HEK293 (cell line): ENCODE measurements at regions not wholly inside any gene's neighbourhood (a gene's known extent, or its start where the extent isn't known, plus 50 kb on each side); places are given as distances from the start of the nearest gene placed in this dataset.

ENCODE experiments used
- CTCF ChIA-PET: fragments of 350-600 bp; formaldehyde crosslinking; extraction: SDS; loops from one replicate; lab custom pipeline; 2021; ENCODE audit warnings: antibody characterized with exemption; lab: Yijun Ruan, JAX
- POLR2A ChIA-PET: fragments of 300-600 bp; formaldehyde crosslinking; extraction: SDS; loops from one replicate; lab custom pipeline; 2020; ENCODE audit warnings: antibody characterized with exemption, inconsistent platforms; lab: Yijun Ruan, JAX
- H3K27ac ChIP-seq: fragments of 200-500 bp; sonication (Bioruptor generic); 2 replicates; pipeline ENCODE4 v1.5.1; 2014; ENCODE audit warnings: low read depth, low read length, control low read depth, inconsistent platforms; ENCODE audit errors: extremely low read depth
- H3K36me3 ChIP-seq, 2 experiments: fragments of 200-500 bp in 1 of 2; sonication (Bioruptor generic) in 1 of 2; 1 replicate in 1 of 2; 2 replicates in 1 of 2; pipeline ENCODE4 v1.5.1; 2014 to 2017; ENCODE audit warnings: inconsistent platforms in 2 of 2, low read length in 2 of 2; ENCODE audit not compliant: control insufficient read depth in 2 of 2, insufficient read depth in 1 of 2
- H3K4me1 ChIP-seq: fragments of 200-500 bp; sonication (Bioruptor generic); 2 replicates; pipeline ENCODE4 v1.5.1; 2014; ENCODE audit warnings: mild to moderate bottlenecking, low read length, inconsistent platforms; ENCODE audit not compliant: control insufficient read depth, insufficient read depth
- H3K4me3 ChIP-seq: 2 replicates; pipeline ENCODE4 v1.5.1; 2011; ENCODE audit warnings: low read depth, mild to moderate bottlenecking, control low read depth, low read length, moderate library complexity
- H3K9me3 ChIP-seq: fragments of 200-500 bp; sonication (Bioruptor generic); 2 replicates; pipeline ENCODE4 v1.5.1; 2014; ENCODE audit warnings: low read depth, low read length, inconsistent platforms; ENCODE audit not compliant: control insufficient read depth, insufficient read depth
- KLF8 ChIP-seq: fragments of 450-650 bp; formaldehyde crosslinking; IDR thresholded peaks from 2 replicates; pipeline ENCODE4 v1.5.1; 2016; ENCODE audit warnings: missing biosample characterization, missing genetic modification characterization
- SP7 ChIP-seq: fragments of 450-650 bp; formaldehyde crosslinking; IDR thresholded peaks from 2 replicates; pipeline ENCODE4 v1.5.1; 2016; ENCODE audit warnings: missing biosample characterization, missing genetic modification characterization
- ZNF157 ChIP-seq: fragments of 450-650 bp; formaldehyde crosslinking; IDR thresholded peaks from 2 replicates; pipeline ENCODE4 v1.5.1; 2016; ENCODE audit warnings: missing biosample characterization, missing genetic modification characterization
- ZNF433 ChIP-seq: fragments of 450-650 bp; formaldehyde crosslinking; IDR thresholded peaks from 2 replicates; pipeline ENCODE4 v1.5.1; 2016; ENCODE audit warnings: missing biosample characterization, missing genetic modification characterization, low read depth
- ZNF585B ChIP-seq: fragments of 450-650 bp; formaldehyde crosslinking; IDR thresholded peaks from 2 replicates; pipeline ENCODE4 v1.5.1; 2016; ENCODE audit warnings: missing biosample characterization, missing genetic modification characterization
- ZNF777 ChIP-seq: fragments of 450-650 bp; formaldehyde crosslinking; IDR thresholded peaks from 2 replicates; pipeline ENCODE4 v1.5.1; 2017; ENCODE audit warnings: missing biosample characterization, missing genetic modification characterization, borderline replicate concordance
- TF ChIP-seq, protein P1 (sequence below): fragments of 450-650 bp; formaldehyde crosslinking; IDR thresholded peaks from 2 replicates; pipeline ENCODE4 v1.5.1; 2017; ENCODE audit warnings: missing biosample characterization, missing genetic modification characterization
- TF ChIP-seq, protein P2 (sequence below): fragments of 450-650 bp; formaldehyde crosslinking; IDR thresholded peaks from 2 replicates; pipeline ENCODE4 v1.5.1; 2016; ENCODE audit warnings: missing biosample characterization, missing genetic modification characterization
- TF ChIP-seq, protein P3 (sequence below): fragments of 450-650 bp; formaldehyde crosslinking; IDR thresholded peaks from 2 replicates; pipeline ENCODE4 v1.5.1; 2016; ENCODE audit warnings: missing biosample characterization, missing genetic modification characterization
- TF ChIP-seq, protein P4 (sequence below): fragments of 450-650 bp; formaldehyde crosslinking; IDR thresholded peaks from 2 replicates; pipeline ENCODE4 v1.5.1; 2017; ENCODE audit warnings: missing biosample characterization, missing genetic modification characterization
- TF ChIP-seq, protein P5 (sequence below): fragments of 450-650 bp; formaldehyde crosslinking; IDR thresholded peaks from 2 replicates; pipeline ENCODE4 v1.5.1; 2016; ENCODE audit warnings: missing biosample characterization, missing genetic modification characterization

DNA sequence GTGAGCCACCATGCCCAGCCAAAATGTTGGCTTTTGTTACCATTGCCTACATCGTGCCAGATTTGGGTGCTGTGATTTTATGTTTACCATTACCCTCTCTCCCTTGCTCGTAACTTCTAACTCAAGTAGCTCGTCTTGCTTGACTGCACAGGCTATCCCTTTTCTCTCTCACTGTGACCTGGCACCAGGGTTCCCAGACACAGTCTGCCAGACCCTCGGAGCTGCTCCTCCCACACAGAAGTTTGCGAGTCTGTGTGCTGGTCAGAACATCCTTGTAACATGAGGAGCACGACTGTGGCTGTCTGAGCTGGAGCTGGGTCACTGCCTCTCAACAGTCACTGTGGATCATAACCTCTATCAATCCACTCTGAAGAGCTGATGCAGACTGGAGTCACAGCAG is 152.5 kb upstream of the ACKR3 start (continued):
- TF ChIP-seq, protein P1, sequence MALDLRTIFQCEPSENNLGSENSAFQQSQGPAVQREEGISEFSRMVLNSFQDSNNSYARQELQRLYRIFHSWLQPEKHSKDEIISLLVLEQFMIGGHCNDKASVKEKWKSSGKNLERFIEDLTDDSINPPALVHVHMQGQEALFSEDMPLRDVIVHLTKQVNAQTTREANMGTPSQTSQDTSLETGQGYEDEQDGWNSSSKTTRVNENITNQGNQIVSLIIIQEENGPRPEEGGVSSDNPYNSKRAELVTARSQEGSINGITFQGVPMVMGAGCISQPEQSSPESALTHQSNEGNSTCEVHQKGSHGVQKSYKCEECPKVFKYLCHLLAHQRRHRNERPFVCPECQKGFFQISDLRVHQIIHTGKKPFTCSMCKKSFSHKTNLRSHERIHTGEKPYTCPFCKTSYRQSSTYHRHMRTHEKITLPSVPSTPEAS, result no peak
- TF ChIP-seq ZNF585B, result no peak
- TF ChIP-seq, all 188 proteins: peak for 0

DNA sequence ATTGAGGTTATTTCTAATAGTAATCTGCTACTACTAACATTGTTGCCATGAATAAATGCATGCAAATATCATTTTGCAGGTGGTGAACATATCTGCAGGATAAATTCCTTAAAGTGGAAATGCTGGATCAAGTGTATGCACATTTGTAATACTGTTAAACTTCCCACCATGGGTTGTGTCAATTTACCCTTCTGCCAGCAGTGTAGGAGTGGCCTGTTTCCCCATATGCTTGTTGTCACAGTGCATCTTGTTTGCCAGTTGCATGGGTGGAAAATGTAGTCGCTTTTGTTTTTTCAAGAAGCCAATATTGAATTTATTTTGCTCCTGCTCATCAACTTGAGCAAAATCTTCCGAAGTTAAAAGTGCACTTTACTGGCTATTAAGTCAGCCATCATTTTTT is 139.0 kb upstream of the ACKR3 start:
- no peaks in the 10 kb centered on the region for H3K9me3 ChIP-seq
- POLR2A ChIA-PET, result no interaction called here
- no peaks in the 10 kb centered on the region for H3K36me3 ChIP-seq
- no peak overlapping the region for H3K4me3 ChIP-seq
- H3K27ac ChIP-seq, result no peak overlapping the region
- H3K4me1 ChIP-seq, result no peaks in the 10 kb centered on the region
- TF ChIP-seq ZNF157 (tag by site-specific recombination), result no peak
- TF ChIP-seq, protein P2, sequence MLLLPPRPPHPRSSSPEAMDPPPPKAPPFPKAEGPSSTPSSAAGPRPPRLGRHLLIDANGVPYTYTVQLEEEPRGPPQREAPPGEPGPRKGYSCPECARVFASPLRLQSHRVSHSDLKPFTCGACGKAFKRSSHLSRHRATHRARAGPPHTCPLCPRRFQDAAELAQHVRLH (tag by site-specific recombination), result no peak
- no peak for TF ChIP-seq ZNF777 (tag by site-specific recombination)
- TF ChIP-seq ZNF433, result no peak
- TF ChIP-seq, protein P3, sequence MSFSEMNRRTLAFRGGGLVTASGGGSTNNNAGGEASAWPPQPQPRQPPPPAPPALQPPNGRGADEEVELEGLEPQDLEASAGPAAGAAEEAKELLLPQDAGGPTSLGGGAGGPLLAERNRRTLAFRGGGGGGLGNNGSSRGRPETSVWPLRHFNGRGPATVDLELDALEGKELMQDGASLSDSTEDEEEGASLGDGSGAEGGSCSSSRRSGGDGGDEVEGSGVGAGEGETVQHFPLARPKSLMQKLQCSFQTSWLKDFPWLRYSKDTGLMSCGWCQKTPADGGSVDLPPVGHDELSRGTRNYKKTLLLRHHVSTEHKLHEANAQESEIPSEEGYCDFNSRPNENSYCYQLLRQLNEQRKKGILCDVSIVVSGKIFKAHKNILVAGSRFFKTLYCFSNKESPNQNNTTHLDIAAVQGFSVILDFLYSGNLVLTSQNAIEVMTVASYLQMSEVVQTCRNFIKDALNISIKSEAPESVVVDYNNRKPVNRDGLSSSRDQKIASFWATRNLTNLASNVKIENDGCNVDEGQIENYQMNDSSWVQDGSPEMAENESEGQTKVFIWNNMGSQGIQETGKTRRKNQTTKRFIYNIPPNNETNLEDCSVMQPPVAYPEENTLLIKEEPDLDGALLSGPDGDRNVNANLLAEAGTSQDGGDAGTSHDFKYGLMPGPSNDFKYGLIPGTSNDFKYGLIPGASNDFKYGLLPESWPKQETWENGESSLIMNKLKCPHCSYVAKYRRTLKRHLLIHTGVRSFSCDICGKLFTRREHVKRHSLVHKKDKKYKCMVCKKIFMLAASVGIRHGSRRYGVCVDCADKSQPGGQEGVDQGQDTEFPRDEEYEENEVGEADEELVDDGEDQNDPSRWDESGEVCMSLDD, result no peak
- no peak for TF ChIP-seq KLF8 (tag by site-specific recombination)
- TF ChIP-seq, protein P4, sequence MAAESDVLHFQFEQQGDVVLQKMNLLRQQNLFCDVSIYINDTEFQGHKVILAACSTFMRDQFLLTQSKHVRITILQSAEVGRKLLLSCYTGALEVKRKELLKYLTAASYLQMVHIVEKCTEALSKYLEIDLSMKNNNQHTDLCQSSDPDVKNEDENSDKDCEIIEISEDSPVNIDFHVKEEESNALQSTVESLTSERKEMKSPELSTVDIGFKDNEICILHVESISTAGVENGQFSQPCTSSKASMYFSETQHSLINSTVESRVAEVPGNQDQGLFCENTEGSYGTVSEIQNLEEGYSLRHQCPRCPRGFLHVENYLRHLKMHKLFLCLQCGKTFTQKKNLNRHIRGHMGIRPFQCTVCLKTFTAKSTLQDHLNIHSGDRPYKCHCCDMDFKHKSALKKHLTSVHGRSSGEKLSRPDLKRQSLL, result no peak
- CTCF ChIA-PET, result no interaction called here

DNA sequence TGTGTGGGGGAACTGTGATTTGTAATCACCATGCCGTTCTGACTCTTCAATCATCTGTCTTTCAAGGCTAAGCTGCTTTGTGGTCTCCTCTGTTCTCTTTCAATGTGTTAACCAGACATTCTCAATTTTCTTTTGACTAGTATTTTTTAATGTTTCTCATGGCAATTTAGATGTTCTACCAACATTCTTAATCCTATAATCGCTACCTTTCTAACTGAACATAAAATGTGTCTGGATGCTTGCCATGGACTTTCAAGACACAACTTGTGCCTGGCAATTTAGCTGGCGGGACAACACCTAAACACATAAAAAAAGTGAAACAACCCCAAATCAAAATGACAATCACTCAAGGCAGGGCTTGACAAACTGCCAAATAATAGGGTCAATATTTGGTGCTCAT is 135.0 kb upstream of the ACKR3 start:
- H3K27ac ChIP-seq, result no peak overlapping the region
- ChIA-PET POLR2A (no interaction called here), CTCF (no interaction called here)
- no peak overlapping the region for H3K4me3 ChIP-seq
- H3K9me3 ChIP-seq, result no peaks in the 10 kb centered on the region
- TF ChIP-seq SP7 (tag by site-specific recombination), result peak; percentile 90
- TF ChIP-seq, protein P5, sequence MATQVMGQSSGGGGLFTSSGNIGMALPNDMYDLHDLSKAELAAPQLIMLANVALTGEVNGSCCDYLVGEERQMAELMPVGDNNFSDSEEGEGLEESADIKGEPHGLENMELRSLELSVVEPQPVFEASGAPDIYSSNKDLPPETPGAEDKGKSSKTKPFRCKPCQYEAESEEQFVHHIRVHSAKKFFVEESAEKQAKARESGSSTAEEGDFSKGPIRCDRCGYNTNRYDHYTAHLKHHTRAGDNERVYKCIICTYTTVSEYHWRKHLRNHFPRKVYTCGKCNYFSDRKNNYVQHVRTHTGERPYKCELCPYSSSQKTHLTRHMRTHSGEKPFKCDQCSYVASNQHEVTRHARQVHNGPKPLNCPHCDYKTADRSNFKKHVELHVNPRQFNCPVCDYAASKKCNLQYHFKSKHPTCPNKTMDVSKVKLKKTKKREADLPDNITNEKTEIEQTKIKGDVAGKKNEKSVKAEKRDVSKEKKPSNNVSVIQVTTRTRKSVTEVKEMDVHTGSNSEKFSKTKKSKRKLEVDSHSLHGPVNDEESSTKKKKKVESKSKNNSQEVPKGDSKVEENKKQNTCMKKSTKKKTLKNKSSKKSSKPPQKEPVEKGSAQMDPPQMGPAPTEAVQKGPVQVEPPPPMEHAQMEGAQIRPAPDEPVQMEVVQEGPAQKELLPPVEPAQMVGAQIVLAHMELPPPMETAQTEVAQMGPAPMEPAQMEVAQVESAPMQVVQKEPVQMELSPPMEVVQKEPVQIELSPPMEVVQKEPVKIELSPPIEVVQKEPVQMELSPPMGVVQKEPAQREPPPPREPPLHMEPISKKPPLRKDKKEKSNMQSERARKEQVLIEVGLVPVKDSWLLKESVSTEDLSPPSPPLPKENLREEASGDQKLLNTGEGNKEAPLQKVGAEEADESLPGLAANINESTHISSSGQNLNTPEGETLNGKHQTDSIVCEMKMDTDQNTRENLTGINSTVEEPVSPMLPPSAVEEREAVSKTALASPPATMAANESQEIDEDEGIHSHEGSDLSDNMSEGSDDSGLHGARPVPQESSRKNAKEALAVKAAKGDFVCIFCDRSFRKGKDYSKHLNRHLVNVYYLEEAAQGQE (tag by site-specific recombination), result no peak
- TF ChIP-seq, all 188 proteins: peak for 1
- Histone ChIP-seq H3K4me1 (no peaks in the 10 kb centered on the region), H3K36me3 (no peaks in the 10 kb centered on the region)
